ENCODE measurements at regions not wholly inside any gene's neighbourhood (a gene's known extent, or its start where the extent isn't known, plus 50 kb on each side); places are given as distances from the start of the nearest gene placed in this dataset.

- TF ChIP-seq, protein P1, sequence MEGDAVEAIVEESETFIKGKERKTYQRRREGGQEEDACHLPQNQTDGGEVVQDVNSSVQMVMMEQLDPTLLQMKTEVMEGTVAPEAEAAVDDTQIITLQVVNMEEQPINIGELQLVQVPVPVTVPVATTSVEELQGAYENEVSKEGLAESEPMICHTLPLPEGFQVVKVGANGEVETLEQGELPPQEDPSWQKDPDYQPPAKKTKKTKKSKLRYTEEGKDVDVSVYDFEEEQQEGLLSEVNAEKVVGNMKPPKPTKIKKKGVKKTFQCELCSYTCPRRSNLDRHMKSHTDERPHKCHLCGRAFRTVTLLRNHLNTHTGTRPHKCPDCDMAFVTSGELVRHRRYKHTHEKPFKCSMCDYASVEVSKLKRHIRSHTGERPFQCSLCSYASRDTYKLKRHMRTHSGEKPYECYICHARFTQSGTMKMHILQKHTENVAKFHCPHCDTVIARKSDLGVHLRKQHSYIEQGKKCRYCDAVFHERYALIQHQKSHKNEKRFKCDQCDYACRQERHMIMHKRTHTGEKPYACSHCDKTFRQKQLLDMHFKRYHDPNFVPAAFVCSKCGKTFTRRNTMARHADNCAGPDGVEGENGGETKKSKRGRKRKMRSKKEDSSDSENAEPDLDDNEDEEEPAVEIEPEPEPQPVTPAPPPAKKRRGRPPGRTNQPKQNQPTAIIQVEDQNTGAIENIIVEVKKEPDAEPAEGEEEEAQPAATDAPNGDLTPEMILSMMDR (IDR thresholded peaks at IDR 0.05): no peak
- TF ChIP-seq, protein P2, sequence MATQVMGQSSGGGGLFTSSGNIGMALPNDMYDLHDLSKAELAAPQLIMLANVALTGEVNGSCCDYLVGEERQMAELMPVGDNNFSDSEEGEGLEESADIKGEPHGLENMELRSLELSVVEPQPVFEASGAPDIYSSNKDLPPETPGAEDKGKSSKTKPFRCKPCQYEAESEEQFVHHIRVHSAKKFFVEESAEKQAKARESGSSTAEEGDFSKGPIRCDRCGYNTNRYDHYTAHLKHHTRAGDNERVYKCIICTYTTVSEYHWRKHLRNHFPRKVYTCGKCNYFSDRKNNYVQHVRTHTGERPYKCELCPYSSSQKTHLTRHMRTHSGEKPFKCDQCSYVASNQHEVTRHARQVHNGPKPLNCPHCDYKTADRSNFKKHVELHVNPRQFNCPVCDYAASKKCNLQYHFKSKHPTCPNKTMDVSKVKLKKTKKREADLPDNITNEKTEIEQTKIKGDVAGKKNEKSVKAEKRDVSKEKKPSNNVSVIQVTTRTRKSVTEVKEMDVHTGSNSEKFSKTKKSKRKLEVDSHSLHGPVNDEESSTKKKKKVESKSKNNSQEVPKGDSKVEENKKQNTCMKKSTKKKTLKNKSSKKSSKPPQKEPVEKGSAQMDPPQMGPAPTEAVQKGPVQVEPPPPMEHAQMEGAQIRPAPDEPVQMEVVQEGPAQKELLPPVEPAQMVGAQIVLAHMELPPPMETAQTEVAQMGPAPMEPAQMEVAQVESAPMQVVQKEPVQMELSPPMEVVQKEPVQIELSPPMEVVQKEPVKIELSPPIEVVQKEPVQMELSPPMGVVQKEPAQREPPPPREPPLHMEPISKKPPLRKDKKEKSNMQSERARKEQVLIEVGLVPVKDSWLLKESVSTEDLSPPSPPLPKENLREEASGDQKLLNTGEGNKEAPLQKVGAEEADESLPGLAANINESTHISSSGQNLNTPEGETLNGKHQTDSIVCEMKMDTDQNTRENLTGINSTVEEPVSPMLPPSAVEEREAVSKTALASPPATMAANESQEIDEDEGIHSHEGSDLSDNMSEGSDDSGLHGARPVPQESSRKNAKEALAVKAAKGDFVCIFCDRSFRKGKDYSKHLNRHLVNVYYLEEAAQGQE (IDR thresholded peaks at IDR 0.05): no peak
- TF ChIP-seq CBX8 (IDR thresholded peaks at IDR 0.05): no peak
- TF ChIP-seq POLR2A (IDR thresholded peaks at IDR 0.05; ENCODE audit: low read length): no peak
- no peak for TF ChIP-seq MAZ (IDR thresholded peaks at IDR 0.05; ENCODE audit: borderline replicate concordance, low read depth, low read length)
- TF ChIP-seq NFE2L2 (conservative IDR thresholded peaks at IDR 0.05; ENCODE audit: low read length): no peak
Measured at GRCh38 chr7:54252256-54253035, 289.7 kb upstream of the VSTM2A start.
